ENCODE measurements at regions not wholly inside any gene's neighbourhood (a gene's known extent, or its start where the extent isn't known, plus 50 kb on each side); places are given as distances from the start of the nearest gene placed in this dataset.

DNA sequence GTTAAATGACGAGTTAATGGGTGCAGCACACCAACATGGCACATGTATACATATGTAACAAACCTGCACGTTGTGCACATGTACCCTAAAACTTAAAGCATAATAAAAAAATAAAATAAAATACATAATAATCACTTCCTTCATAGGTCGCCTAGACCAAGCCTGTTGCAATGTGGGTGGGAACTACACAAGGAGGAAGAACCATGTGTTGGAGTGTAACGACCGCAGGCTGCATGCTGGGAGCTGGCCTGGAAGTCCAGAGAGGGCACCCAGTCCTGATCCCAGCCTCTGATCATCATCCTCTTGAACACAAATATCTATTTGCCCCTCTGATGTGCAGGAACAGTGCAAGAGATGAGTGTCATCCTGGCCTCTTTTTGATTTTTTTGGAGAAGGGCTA is 224.7 kb upstream of the ASIC2 start:
- peaks cover 11% of the 10 kb centered on the region for H3K4me1 Mint-ChIP-seq (ENCODE audit: unreplicated experiment)
- H3K27ac Mint-ChIP-seq (ENCODE audit: unreplicated experiment): no peak overlapping the region
- H3K36me3 Mint-ChIP-seq (ENCODE audit: low read depth, unreplicated experiment): no peaks in the 10 kb centered on the region
- TF ChIP-seq, protein P1, sequence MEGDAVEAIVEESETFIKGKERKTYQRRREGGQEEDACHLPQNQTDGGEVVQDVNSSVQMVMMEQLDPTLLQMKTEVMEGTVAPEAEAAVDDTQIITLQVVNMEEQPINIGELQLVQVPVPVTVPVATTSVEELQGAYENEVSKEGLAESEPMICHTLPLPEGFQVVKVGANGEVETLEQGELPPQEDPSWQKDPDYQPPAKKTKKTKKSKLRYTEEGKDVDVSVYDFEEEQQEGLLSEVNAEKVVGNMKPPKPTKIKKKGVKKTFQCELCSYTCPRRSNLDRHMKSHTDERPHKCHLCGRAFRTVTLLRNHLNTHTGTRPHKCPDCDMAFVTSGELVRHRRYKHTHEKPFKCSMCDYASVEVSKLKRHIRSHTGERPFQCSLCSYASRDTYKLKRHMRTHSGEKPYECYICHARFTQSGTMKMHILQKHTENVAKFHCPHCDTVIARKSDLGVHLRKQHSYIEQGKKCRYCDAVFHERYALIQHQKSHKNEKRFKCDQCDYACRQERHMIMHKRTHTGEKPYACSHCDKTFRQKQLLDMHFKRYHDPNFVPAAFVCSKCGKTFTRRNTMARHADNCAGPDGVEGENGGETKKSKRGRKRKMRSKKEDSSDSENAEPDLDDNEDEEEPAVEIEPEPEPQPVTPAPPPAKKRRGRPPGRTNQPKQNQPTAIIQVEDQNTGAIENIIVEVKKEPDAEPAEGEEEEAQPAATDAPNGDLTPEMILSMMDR (IDR thresholded peaks at IDR 0.05; ENCODE audit: unreplicated experiment): no peak
- DNase-seq (ENCODE audit: low spot score): no peak
- H3K4me3 Mint-ChIP-seq (ENCODE audit: unreplicated experiment): no peak overlapping the region
- peaks cover 7% of the 10 kb centered on the region for H3K27me3 Mint-ChIP-seq (ENCODE audit: unreplicated experiment)
- H3K9me3 Mint-ChIP-seq (ENCODE audit: unreplicated experiment): no peaks in the 10 kb centered on the region

DNA sequence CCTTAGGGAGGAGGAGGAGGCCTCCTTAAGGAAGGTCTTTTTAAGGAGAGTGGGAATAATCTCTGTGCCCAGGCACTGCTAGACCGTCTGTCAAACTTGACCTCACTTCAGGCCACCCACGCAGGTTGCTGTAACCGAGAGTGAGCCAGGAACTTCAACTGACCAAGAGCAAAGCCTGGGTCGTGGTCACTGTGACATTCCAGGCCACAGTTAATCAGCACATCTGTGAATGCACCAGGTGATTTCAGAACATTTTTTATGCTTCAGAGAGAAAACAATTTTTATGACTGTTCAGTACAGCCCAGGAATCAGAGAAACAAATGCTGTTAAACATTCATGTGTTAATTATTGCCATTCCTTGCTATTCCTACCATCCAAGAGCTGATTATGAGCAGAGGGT is 226.6 kb upstream of the ASIC2 start:
- H3K27me3 Mint-ChIP-seq (ENCODE audit: unreplicated experiment): peaks cover 7% of the 10 kb centered on the region
- no peak overlapping the region for H3K27ac Mint-ChIP-seq (ENCODE audit: unreplicated experiment)
- DNase-seq (ENCODE audit: low spot score): no peak
- H3K36me3 Mint-ChIP-seq (ENCODE audit: low read depth, unreplicated experiment): no peaks in the 10 kb centered on the region
- peaks cover 14% of the 10 kb centered on the region for H3K4me1 Mint-ChIP-seq (ENCODE audit: unreplicated experiment)
- TF ChIP-seq, protein P1 (IDR thresholded peaks at IDR 0.05; ENCODE audit: unreplicated experiment): no peak
- H3K4me3 Mint-ChIP-seq (ENCODE audit: unreplicated experiment): no peak overlapping the region
- H3K9me3 Mint-ChIP-seq (ENCODE audit: unreplicated experiment): no peaks in the 10 kb centered on the region

DNA sequence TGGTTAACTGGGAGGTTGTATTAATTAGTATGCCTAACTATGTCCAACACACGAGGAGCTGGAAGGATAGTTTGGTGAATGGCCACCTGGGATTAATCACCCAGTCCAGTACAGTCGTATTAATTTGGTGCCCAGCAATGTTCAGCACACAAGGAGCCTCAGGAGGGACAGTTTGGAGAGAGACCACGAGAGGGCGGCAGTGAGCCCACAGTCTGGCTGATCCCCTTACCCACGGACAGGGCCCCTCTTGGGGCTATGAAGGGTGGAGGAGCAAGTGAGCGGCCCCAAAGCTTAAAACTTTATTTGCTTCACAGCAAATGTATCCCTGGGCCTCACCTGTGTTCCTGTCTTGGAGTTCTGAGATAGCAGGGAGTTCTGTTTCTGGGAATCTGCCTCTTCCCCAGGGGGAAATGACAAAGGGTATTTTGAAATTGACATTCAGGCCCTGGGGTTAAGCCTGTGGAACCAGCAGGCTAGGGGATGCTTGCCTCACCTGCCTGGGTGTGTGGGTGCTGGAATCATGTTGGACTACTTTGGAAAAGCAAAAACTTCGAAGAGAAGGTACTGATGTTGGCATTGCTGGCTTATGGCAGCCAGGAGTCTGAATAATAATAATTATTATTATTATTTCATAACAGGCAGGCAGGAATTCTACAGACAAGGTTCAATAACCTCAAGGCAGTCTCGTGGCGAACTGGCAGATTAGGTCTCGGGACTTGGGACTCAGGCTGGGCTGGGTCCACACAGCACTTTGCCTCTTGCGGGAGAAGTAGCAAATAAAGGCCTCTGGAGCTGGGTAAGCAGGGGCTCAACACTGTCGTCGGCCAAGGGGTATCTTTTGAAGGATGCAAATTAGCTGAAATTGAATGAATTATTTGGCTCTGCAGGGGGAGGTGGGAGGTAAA is 227.6 kb upstream of the ASIC2 start:
- DNase-seq (ENCODE audit: low spot score): peak; percentile 86
- no peak overlapping the region for H3K4me3 Mint-ChIP-seq (ENCODE audit: unreplicated experiment)
- peaks cover 7% of the 10 kb centered on the region for H3K27me3 Mint-ChIP-seq (ENCODE audit: unreplicated experiment)
- peaks cover 14% of the 10 kb centered on the region for H3K4me1 Mint-ChIP-seq (ENCODE audit: unreplicated experiment)
- no peak overlapping the region for H3K27ac Mint-ChIP-seq (ENCODE audit: unreplicated experiment)
- no peaks in the 10 kb centered on the region for H3K36me3 Mint-ChIP-seq (ENCODE audit: low read depth, unreplicated experiment)
- TF ChIP-seq, protein P1 (IDR thresholded peaks at IDR 0.05; ENCODE audit: unreplicated experiment): peak; percentile 86
- no peaks in the 10 kb centered on the region for H3K9me3 Mint-ChIP-seq (ENCODE audit: unreplicated experiment)

DNA sequence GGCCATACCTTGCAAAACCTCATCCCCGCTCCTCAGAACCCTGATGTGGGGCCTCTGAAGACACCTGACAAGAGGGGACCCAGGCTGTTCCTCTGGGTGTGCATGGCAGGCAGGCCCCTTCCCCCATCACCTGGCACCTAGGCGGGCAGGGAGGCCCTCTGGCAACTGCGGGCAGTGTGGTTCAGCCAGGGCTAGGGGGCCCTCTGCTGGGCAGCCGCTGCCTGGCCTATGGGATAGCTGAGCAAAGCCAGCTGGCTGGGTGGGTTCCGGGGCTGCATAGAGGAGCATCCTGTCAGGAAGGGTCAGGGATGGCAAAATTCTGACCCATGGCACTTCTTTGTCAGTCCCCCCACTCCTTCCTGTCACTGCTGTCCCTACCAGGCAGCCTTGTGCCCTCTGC is 228.7 kb upstream of the ASIC2 start:
- Mint-ChIP-seq H3K27me3 (ENCODE audit: unreplicated experiment) (peaks cover 7% of the 10 kb centered on the region), H3K4me1 (ENCODE audit: unreplicated experiment) (peaks cover 4% of the 10 kb centered on the region), H3K27ac (ENCODE audit: unreplicated experiment) (no peak overlapping the region), H3K9me3 (ENCODE audit: unreplicated experiment) (no peaks in the 10 kb centered on the region), H3K36me3 (ENCODE audit: low read depth, unreplicated experiment) (no peaks in the 10 kb centered on the region), H3K4me3 (ENCODE audit: unreplicated experiment) (no peak overlapping the region)
- TF ChIP-seq, protein P1 (IDR thresholded peaks at IDR 0.05; ENCODE audit: unreplicated experiment): peak; percentile 32
- peak; percentile 70 for DNase-seq (ENCODE audit: low spot score)

DNA sequence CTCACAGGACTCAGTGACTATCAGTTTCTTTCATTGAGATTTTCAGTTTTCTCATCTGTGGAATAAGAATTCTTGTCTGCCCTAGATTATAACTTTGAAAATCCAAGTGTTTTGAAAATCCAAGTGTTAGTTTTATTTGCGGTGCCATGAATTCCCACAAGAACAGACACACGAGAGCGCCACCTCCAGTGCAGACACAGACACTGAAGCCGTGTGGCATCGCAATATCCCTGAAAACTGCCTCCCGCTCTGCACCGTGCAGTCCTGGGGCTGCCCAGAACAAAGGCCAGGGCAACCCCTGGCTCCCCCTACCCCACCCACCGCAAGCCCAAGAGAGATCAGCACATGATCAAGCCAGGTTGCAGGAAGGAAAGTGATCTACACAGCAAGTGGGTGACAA is 229.5 kb upstream of the ASIC2 start:
- DNase-seq (ENCODE audit: low spot score): peak; percentile 25
- H3K36me3 Mint-ChIP-seq (ENCODE audit: low read depth, unreplicated experiment): no peaks in the 10 kb centered on the region
- H3K27me3 Mint-ChIP-seq (ENCODE audit: unreplicated experiment): peaks cover 7% of the 10 kb centered on the region

More for the DNA sequence above, 229.5 kb upstream of the ASIC2 start:
- no peak overlapping the region for H3K4me3 Mint-ChIP-seq (ENCODE audit: unreplicated experiment)
- H3K4me1 Mint-ChIP-seq (ENCODE audit: unreplicated experiment): peaks cover 2% of the 10 kb centered on the region
- no peaks in the 10 kb centered on the region for H3K9me3 Mint-ChIP-seq (ENCODE audit: unreplicated experiment)
- TF ChIP-seq, protein P1 (IDR thresholded peaks at IDR 0.05; ENCODE audit: unreplicated experiment): no peak
- no peak overlapping the region for H3K27ac Mint-ChIP-seq (ENCODE audit: unreplicated experiment)
